Vagina (tissue), 2 donors: ENCODE measurements at regions not wholly inside any gene's neighbourhood (a gene's known extent, or its start where the extent isn't known, plus 50 kb on each side); places are given as distances from the start of the nearest gene placed in this dataset.

Experiments used
- DNase-seq, 2 donors: peaks; one replicate each; pipeline ENCODE4 v3.0.0-alpha.2; 2017; ENCODE audit errors: extremely low spot score in 2 of 2
- H3K27ac ChIP-seq: fragments of 200-600 bp; sonication (generic); one replicate; pipeline ENCODE4 v1.5.1; 2019
- H3K27me3 ChIP-seq: fragments of 200-600 bp; sonication (generic); one replicate; pipeline ENCODE4 v1.5.1; 2019
- H3K36me3 ChIP-seq, 2 donors: fragments of 200-600 bp; sonication (generic); one replicate each; pipeline ENCODE4 v1.5.1; 2017 to 2019
- H3K4me1 ChIP-seq: fragments of 200-600 bp; sonication (generic); one replicate; pipeline ENCODE4 v1.5.1; 2019
- H3K4me3 ChIP-seq, 2 donors: fragments of 200-600 bp; sonication (generic); 1 replicate in 1 of 2; 2 replicates in 1 of 2; pipeline ENCODE4 v1.5.1; 2016 to 2019
- H3K9me3 ChIP-seq: fragments of 200-600 bp; sonication (generic); one replicate; pipeline ENCODE4 v1.5.1; 2019
- POLR2A ChIP-seq, 2 donors: fragments of 450-650 bp; IDR thresholded peaks; one replicate each; pipeline ENCODE4 v1.6.1; 2017; ENCODE audit warnings: antibody characterized with exemption in 2 of 2, mild to moderate bottlenecking in 2 of 2, moderate library complexity in 2 of 2
- POLR2AphosphoS5 ChIP-seq, 2 donors: sonication (generic); formaldehyde crosslinking; IDR thresholded peaks; one replicate each; pipeline ENCODE4 v1.9.0; 2017; ENCODE audit warnings: antibody characterized with exemption in 2 of 2, mild to moderate bottlenecking in 2 of 2, low read depth in 1 of 2; ENCODE audit not compliant: insufficient read depth in 1 of 2
- intact Hi-C: fragments of 100-400 bp; cut with DNase I; formaldehyde crosslinking; loops from one replicate; pipeline ENCODE4 v1.15.1; 2023
- TF ChIP-seq, protein P1 (sequence below), 3 experiments: fragments of 450-650 bp in 2 of 3; fragments of 200-600 bp in 1 of 3; sonication (generic) in 1 of 3; IDR thresholded peaks; one replicate each; pipeline ENCODE4 v1.5.1; 2017 to 2019; ENCODE audit warnings: antibody characterized with exemption in 3 of 3, mild to moderate bottlenecking in 2 of 3, moderate library complexity in 2 of 3

DNA sequence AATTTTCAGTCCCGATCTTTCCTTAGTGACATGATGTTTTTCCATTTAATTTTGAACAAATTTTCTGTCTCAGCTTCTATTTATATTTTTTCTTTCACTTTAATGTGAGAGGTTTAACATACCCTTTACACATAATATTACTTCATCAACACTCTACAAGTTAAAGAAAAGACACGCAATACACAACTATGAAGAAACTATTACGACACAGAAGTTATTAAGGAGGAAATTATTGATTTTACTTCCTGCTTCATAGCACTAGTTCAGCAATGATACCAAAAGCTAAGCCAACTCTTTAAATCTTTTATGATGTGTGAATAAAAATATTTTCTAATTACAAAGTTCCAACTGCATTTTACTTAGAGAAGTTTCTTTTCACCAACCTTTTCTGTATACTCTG, 432.3 kb upstream of the DAB2 start:
- Histone ChIP-seq H3K27me3 (no peaks in the 10 kb centered on the region), H3K4me3 (no peak overlapping the region), H3K4me1 (no peaks in the 10 kb centered on the region), H3K9me3 (no peaks in the 10 kb centered on the region), H3K36me3 (no peaks in the 10 kb centered on the region), H3K27ac (no peak overlapping the region)
- intact Hi-C loops, result no loop called here
- no peak for DNase-seq
- TF ChIP-seq, protein P1, sequence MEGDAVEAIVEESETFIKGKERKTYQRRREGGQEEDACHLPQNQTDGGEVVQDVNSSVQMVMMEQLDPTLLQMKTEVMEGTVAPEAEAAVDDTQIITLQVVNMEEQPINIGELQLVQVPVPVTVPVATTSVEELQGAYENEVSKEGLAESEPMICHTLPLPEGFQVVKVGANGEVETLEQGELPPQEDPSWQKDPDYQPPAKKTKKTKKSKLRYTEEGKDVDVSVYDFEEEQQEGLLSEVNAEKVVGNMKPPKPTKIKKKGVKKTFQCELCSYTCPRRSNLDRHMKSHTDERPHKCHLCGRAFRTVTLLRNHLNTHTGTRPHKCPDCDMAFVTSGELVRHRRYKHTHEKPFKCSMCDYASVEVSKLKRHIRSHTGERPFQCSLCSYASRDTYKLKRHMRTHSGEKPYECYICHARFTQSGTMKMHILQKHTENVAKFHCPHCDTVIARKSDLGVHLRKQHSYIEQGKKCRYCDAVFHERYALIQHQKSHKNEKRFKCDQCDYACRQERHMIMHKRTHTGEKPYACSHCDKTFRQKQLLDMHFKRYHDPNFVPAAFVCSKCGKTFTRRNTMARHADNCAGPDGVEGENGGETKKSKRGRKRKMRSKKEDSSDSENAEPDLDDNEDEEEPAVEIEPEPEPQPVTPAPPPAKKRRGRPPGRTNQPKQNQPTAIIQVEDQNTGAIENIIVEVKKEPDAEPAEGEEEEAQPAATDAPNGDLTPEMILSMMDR (IDR thresholded peaks at IDR 0.05), result no peak
- TF ChIP-seq POLR2A (IDR thresholded peaks at IDR 0.05), result no peak
- TF ChIP-seq POLR2AphosphoS5 (IDR thresholded peaks at IDR 0.05; ENCODE audit: insufficient read depth in 1 of 2, low read depth in 1 of 2), result no peak

DNA sequence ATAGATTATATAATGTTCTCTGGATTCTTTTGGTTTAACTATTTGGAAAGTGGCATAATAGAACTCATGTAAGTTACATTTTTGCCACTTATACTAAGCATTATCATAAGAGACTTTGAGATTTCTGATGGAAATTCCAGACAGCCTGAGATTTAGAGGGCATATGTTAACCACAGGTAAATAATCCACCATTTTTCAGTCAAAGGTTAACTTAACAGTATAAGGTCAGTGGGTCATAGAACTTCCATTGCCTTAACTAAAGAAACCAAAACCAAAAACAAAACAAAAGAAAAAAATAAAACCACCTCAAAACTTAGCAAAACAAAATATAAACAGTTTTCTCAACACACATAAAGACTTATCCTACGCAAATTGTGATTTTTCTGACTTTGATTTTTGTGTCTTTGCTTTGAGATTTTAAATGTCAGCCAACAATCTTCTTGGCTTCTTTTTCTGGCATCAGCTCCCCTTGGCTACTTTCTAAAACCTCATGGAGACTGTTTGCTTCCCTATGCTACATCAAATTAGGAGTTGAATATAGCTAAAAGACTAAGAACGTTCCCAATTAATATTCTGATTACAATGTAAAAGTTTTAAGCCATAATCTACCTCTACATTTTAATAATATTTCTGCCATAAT, 430.1 kb upstream of the DAB2 start:
- Histone ChIP-seq H3K4me3 (no peak overlapping the region), H3K9me3 (no peaks in the 10 kb centered on the region), H3K36me3 (no peaks in the 10 kb centered on the region), H3K4me1 (no peaks in the 10 kb centered on the region), H3K27me3 (no peaks in the 10 kb centered on the region), H3K27ac (no peak overlapping the region)
- no peak for DNase-seq
- intact Hi-C loops, result no loop called here
- TF ChIP-seq POLR2AphosphoS5 (IDR thresholded peaks at IDR 0.05; ENCODE audit: insufficient read depth in 1 of 2, low read depth in 1 of 2) (no peak), POLR2A (IDR thresholded peaks at IDR 0.05) (no peak)
- TF ChIP-seq, protein P1 (IDR thresholded peaks at IDR 0.05), result no peak

DNA sequence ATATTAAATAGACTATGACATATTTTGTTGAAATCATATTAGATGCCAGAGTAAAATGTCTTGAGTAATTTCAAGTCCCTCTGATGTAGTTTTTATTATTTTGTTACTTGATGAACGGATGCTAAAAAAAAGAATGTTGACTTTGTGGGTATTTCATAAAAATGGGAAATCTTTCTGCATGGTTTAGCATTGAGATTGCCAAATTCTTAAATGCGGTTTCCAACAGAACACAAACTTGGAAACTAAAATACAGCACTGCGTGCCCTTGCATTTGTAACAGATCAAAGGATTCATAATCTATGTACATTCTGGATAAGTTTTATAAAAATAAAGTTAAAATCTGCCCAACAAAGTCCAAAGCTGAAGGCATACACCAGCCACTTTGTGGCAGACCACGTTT, 425.5 kb upstream of the DAB2 start:
- Histone ChIP-seq H3K36me3 (no peaks in the 10 kb centered on the region), H3K4me1 (no peaks in the 10 kb centered on the region), H3K27ac (no peak overlapping the region), H3K9me3 (no peaks in the 10 kb centered on the region), H3K4me3 (no peak overlapping the region), H3K27me3 (no peaks in the 10 kb centered on the region)
- DNase-seq, result no peak
- TF ChIP-seq POLR2A (IDR thresholded peaks at IDR 0.05) (no peak), POLR2AphosphoS5 (IDR thresholded peaks at IDR 0.05; ENCODE audit: insufficient read depth in 1 of 2, low read depth in 1 of 2) (no peak)
- TF ChIP-seq, protein P1 (IDR thresholded peaks at IDR 0.05), result no peak
- intact Hi-C loops, result no loop called here

DNA sequence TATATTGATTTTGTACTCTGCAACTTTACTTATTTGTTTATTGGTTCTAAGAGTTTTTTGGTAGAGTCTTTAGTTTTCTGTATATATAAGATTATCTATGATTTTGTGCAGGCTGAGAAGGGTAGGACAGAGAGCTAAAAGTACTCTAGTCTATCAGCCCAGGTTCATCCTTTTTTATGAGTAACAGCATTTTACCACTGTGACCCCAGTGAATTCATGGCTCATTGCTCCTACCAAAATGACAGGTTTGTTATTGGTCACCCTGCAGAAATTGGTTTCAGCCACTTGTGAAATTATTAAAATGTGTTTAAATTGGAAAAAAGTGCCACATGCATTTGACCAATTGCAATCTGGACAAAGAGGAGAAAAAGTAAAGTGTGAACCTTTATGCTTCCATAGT, 421.4 kb upstream of the DAB2 start:
- no peak for DNase-seq
- TF ChIP-seq POLR2AphosphoS5 (IDR thresholded peaks at IDR 0.05; ENCODE audit: insufficient read depth in 1 of 2, low read depth in 1 of 2) (no peak), POLR2A (IDR thresholded peaks at IDR 0.05) (no peak)
- TF ChIP-seq, protein P1 (IDR thresholded peaks at IDR 0.05), result no peak
- intact Hi-C loops, result no loop called here
- H3K27me3 ChIP-seq, result no peaks in the 10 kb centered on the region
- no peaks in the 10 kb centered on the region for H3K4me1 ChIP-seq
- H3K9me3 ChIP-seq, result no peaks in the 10 kb centered on the region
- no peaks in the 10 kb centered on the region for H3K36me3 ChIP-seq
- no peak overlapping the region for H3K27ac ChIP-seq
- H3K4me3 ChIP-seq, result no peak overlapping the region

DNA sequence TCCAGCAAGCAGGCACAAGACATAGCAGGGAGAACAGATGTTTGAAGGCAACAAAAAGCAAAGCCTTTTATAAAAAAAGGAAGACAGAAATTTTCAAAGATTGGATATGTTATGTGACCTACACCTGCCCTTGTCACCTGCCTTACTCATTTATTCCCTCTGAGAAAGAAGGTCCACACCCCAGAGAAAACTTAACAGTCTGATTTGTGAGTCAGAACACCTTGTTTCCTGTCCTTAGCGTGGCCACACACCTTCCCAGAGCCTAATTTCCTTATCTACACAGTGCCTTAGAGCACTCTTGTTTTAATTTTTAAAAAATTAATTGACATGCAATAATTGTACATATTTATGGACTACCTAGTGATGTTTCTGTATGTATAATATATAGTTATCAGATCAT, 419.0 kb upstream of the DAB2 start:
- Histone ChIP-seq H3K36me3 (no peaks in the 10 kb centered on the region), H3K27me3 (no peaks in the 10 kb centered on the region), H3K4me3 (no peak overlapping the region), H3K9me3 (no peaks in the 10 kb centered on the region), H3K4me1 (no peaks in the 10 kb centered on the region), H3K27ac (no peak overlapping the region)
- intact Hi-C loops, result no loop called here
- TF ChIP-seq, protein P1 (IDR thresholded peaks at IDR 0.05), result no peak
- no peak for TF ChIP-seq POLR2AphosphoS5 (IDR thresholded peaks at IDR 0.05; ENCODE audit: insufficient read depth in 1 of 2, low read depth in 1 of 2)
- TF ChIP-seq POLR2A (IDR thresholded peaks at IDR 0.05), result no peak
- DNase-seq, result no peak
